ENCODE measurements at regions not wholly inside any gene's neighbourhood (a gene's known extent, or its start where the extent isn't known, plus 50 kb on each side); places are given as distances from the start of the nearest gene placed in this dataset.

DNA sequence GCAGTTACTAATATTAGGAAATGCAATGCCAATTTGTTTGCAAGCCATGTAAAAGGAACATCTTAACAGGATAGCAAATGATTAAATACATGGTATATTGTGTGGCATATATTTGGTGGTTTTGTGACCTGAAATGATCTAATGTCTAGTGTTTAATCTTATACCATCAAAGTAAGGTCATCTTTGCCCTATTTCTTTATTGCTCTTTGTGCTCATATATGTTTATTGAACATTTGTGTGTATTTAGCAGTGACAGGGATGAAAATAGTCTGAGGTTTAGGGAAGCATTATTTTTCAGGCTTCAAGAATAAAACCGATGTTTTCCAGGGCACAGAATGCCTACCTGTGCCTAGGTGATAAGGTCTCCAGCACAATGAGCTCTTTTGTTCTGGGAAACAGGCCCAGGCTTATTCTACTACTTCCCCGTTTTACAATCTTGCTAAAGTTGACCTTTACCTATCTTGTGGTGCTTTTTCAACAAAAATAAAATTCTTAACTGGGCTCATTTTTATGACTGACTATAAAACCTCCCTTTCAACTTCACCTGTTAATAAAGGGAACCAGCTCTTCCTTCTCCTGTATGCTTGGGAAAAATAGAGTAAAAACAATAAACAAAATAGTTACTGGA is 105.6 kb upstream of the ANKH start:
- no peak for DNase-seq (ENCODE audit: low spot score)
- CTCF ChIA-PET, result no interaction called here
- POLR2A ChIA-PET (ENCODE audit: low non-redundant PET), result no interaction called here
- TF ChIP-seq, protein P1, sequence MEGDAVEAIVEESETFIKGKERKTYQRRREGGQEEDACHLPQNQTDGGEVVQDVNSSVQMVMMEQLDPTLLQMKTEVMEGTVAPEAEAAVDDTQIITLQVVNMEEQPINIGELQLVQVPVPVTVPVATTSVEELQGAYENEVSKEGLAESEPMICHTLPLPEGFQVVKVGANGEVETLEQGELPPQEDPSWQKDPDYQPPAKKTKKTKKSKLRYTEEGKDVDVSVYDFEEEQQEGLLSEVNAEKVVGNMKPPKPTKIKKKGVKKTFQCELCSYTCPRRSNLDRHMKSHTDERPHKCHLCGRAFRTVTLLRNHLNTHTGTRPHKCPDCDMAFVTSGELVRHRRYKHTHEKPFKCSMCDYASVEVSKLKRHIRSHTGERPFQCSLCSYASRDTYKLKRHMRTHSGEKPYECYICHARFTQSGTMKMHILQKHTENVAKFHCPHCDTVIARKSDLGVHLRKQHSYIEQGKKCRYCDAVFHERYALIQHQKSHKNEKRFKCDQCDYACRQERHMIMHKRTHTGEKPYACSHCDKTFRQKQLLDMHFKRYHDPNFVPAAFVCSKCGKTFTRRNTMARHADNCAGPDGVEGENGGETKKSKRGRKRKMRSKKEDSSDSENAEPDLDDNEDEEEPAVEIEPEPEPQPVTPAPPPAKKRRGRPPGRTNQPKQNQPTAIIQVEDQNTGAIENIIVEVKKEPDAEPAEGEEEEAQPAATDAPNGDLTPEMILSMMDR (conservative IDR thresholded peaks at IDR 0.05; ENCODE audit: low read depth), result no peak
- no peak overlapping the region for H3K27ac ChIP-seq

DNA sequence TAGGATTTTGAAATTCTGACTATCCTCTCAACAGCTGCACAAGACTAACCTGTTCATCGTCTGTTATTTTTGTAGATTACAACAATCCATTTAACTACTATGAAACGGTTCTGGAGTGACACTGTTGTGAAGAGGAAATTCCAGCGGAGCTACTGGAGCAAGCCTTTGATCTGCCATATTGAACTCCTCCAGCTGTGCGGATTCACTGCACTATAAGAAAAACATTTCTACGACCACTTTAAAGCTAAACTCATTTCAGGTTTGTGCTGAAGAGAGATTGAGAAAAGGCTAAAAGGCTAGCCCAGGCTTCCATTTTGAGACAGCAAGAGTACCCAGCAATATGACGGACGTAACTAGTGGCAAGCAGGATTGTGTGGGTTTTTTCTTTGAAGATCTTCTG is 104.9 kb upstream of the ANKH start:
- ChIA-PET POLR2A (ENCODE audit: low non-redundant PET) (no interaction called here), CTCF (no interaction called here)
- TF ChIP-seq, protein P1 (conservative IDR thresholded peaks at IDR 0.05; ENCODE audit: low read depth), result no peak
- DNase-seq (ENCODE audit: low spot score), result no peak
- no peak overlapping the region for H3K27ac ChIP-seq

DNA sequence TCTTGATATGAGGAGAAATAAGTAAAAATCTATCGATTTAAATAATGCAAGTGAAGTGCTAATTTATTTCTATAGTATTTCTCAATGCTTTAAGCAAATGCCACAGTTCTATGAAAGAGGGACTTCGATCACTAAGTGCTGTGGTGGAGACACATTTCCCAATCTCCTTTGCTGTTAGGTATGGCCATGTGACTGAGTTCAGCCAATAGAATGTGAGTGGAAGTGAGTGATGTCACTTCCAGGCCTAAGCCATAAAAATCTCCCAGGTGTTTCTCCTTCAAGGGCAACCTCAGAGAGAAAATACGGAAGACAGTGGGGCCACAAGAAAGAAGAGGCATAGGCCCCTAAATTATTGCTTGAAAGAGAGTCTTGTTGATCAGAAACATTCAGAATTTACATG is 100.3 kb upstream of the ANKH start:
- POLR2A ChIA-PET (ENCODE audit: low non-redundant PET), result no interaction called here
- CTCF ChIA-PET, result no interaction called here
- TF ChIP-seq, protein P1 (conservative IDR thresholded peaks at IDR 0.05; ENCODE audit: low read depth), result no peak

DNA sequence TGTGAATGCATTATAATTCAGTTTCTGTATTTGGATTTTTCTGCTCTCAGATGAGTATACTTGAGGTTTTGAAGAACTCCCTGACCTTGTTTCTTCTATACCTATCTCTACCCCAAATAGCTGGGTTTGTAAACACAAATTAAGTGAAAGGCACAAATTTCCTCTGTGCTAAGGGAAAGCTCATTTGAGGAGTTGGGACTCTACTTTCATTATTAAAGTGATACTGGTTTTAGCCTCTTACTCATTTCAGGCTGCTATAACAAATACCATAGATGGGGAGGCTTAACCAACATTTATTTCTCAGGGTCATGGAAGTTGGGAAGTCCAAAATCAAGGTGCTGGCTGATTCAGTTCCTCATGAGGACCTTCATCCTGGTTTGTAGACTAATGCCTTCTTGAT is 97.2 kb upstream of the ANKH start:
- ChIA-PET POLR2A (ENCODE audit: low non-redundant PET) (no interaction called here), CTCF (no interaction called here)
- TF ChIP-seq, protein P1 (conservative IDR thresholded peaks at IDR 0.05; ENCODE audit: low read depth), result no peak

More for the DNA sequence above, 100.3 kb upstream of the ANKH start:
- H3K27ac ChIP-seq, result no peak overlapping the region
- DNase-seq (ENCODE audit: low spot score), result no peak

DNA sequence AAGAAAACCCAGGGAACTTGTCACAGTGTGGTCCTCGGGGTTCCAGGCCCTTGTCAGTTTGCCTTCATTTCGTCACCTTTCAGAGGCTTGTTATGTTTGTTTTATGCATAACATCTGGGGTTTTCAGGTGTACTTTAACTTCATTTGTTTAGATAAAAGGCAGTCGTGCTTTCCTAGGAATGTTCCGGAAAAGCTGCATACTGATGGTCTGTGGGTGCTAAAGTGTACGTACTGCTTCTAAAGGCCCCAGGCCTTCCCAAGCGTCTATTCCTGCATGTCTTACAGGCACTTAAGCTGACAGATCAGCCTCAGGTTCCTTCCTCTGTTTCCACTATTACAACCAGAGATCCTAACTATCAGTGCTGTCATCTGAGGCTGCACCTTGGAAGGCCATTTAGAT is 95.6 kb upstream of the ANKH start:
- CTCF ChIA-PET, result no interaction called here
- POLR2A ChIA-PET (ENCODE audit: low non-redundant PET), result no interaction called here
- DNase-seq (ENCODE audit: low spot score), result no peak
- no peak overlapping the region for H3K27ac ChIP-seq
- TF ChIP-seq, protein P1 (conservative IDR thresholded peaks at IDR 0.05; ENCODE audit: low read depth), result no peak

More for the DNA sequence above, 97.2 kb upstream of the ANKH start:
- no peak overlapping the region for H3K27ac ChIP-seq
- no peak for DNase-seq (ENCODE audit: low spot score)

DNA sequence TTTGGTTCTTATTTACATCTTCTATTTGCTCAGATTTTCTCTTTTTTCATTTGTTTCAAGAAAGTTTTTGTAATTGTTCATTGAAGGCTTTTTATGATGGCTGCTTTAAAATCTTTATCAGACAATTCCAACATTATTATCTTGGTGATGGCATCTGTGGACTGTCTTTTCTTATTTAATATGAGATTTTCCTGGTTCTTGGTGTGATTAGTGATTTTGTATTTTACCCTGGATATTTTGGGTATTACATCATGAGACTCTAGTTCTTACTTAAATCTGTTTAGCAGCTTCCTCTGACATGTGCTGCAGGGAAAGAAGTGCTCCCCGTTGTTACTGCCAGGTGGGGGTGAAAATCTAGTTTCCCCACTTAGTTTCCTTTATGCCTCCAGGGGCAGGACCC is 94.2 kb upstream of the ANKH start:
- TF ChIP-seq, protein P1 (conservative IDR thresholded peaks at IDR 0.05; ENCODE audit: low read depth), result no peak
- DNase-seq (ENCODE audit: low spot score), result no peak
- CTCF ChIA-PET, result interaction anchor here (0.7 kb wide), 1 partner anchor 45 kb away, joined by 3 read pairs; no protein-coding TSS in a partner anchor
- H3K27ac ChIP-seq, result no peak overlapping the region
- POLR2A ChIA-PET (ENCODE audit: low non-redundant PET), result interaction anchor here (0.6 kb wide), 1 partner anchor 28 kb away, joined by 3 read pairs; no protein-coding TSS in a partner anchor

All from RWPE1 (cell line).